Body of pancreas (tissue), 4 donors: ENCODE measurements at regions not wholly inside any gene's neighbourhood (a gene's known extent, or its start where the extent isn't known, plus 50 kb on each side); places are given as distances from the start of the nearest gene placed in this dataset.

ENCODE experiments used
- ATAC-seq: fragments of 150-250 bp; one replicate; pipeline ENCODE4 v1.9.1; 2016
- DNase-seq, 4 donors: peaks; one replicate each; pipeline ENCODE4 v3.0.0-alpha.2; 2019
- H3K27ac ChIP-seq, 4 donors: fragments of 200-600 bp; sonication (generic); 1 replicate in 3 of 4; 2 replicates in 1 of 4; pipeline versions ENCODE4 v1.5.1 to v1.6.1; 2016 to 2019; ENCODE audit warnings: mild to moderate bottlenecking in 1 of 4, mixed read lengths in 1 of 4, moderate library complexity in 1 of 4
- H3K27me3 ChIP-seq, 2 donors: fragments of 200-600 bp; sonication (generic); one replicate each; pipeline ENCODE4 v1.6.0; 2016; ENCODE audit warnings: mild to moderate bottlenecking in 1 of 2
- H3K36me3 ChIP-seq, 2 donors: fragments of 200-600 bp; sonication (generic); replicated peaks in 1 of 2; 2 replicates each; pipeline ENCODE4 v1.5.1; 2016; ENCODE audit warnings: low read depth in 2 of 2; ENCODE audit not compliant: insufficient read depth in 1 of 2
- H3K4me1 ChIP-seq: fragments of 200-600 bp; sonication (generic); one replicate; pipeline ENCODE4 v1.6.0; 2016
- H3K4me3 ChIP-seq, 2 donors: fragments of 200-600 bp; sonication (generic); 1 replicate in 1 of 2; 2 replicates in 1 of 2; pipeline ENCODE4 v1.5.1; 2016 to 2019
- H3K9me3 ChIP-seq, 3 donors: fragments of 200-600 bp; sonication (generic); 1 replicate in 2 of 3; 2 replicates in 1 of 3; pipeline ENCODE4 v1.5.1; 2016
- POLR2A ChIP-seq, 3 donors: fragments of 450-650 bp; IDR thresholded peaks; one replicate each; pipeline ENCODE4 v1.6.1; 2016; ENCODE audit warnings: antibody characterized with exemption in 3 of 3, mild to moderate bottlenecking in 2 of 3
- WGBS, 2 donors: methylation state at CpG; one replicate each; pipeline ENCODE4 v1.1.5; 2017; 5-methylcytosine and 5-hydroxymethylcytosine counted together
- intact Hi-C: fragments of 100-400 bp; cut with DNase I; formaldehyde crosslinking; loops from one replicate; pipeline ENCODE4 v1.15.1; 2023
- TF ChIP-seq, protein P1 (sequence below), 7 experiments: fragments of 450-650 bp in 4 of 7; fragments of 200-600 bp in 3 of 7; sonication (generic) in 3 of 7; IDR thresholded peaks; one replicate each; pipeline ENCODE4 v1.5.1; 2016 to 2019; ENCODE audit warnings: antibody characterized with exemption in 7 of 7

DNA sequence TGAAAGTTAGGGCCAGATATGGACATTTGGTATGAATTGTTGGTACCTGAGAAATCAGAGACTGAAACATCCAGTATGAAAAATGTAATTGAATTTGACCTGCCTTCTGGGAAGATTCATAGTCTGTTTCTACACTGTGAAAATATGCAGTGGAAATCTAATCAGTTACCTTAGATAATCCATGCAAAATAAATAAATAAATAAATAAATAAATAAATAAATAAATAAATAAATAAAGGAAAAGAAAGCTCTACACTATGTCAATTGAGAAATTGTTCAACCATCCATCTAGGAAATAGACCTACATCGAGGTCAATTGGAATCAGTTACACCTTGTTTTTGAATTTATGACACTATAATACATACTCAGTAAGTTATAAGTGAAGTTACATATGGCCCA is 252.3 kb downstream of the VGLL3 start:
- intact Hi-C loops = no loop called here
- WGBS, 2 donors = 85 to 93% methylated on average over 1 of the region's 1 CpG
- Histone ChIP-seq H3K4me3 (no peak overlapping the region), H3K27me3 (no peaks in the 10 kb centered on the region), H3K27ac (no peak overlapping the region), H3K9me3 (no peaks in the 10 kb centered on the region), H3K4me1 (no peaks in the 10 kb centered on the region), H3K36me3 (no peaks in the 10 kb centered on the region)
- DNase-seq = no peak
- TF ChIP-seq, protein P1, sequence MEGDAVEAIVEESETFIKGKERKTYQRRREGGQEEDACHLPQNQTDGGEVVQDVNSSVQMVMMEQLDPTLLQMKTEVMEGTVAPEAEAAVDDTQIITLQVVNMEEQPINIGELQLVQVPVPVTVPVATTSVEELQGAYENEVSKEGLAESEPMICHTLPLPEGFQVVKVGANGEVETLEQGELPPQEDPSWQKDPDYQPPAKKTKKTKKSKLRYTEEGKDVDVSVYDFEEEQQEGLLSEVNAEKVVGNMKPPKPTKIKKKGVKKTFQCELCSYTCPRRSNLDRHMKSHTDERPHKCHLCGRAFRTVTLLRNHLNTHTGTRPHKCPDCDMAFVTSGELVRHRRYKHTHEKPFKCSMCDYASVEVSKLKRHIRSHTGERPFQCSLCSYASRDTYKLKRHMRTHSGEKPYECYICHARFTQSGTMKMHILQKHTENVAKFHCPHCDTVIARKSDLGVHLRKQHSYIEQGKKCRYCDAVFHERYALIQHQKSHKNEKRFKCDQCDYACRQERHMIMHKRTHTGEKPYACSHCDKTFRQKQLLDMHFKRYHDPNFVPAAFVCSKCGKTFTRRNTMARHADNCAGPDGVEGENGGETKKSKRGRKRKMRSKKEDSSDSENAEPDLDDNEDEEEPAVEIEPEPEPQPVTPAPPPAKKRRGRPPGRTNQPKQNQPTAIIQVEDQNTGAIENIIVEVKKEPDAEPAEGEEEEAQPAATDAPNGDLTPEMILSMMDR (IDR thresholded peaks at IDR 0.05) = no peak
- no peak for TF ChIP-seq POLR2A (IDR thresholded peaks at IDR 0.05)
- no peak for ATAC-seq

DNA sequence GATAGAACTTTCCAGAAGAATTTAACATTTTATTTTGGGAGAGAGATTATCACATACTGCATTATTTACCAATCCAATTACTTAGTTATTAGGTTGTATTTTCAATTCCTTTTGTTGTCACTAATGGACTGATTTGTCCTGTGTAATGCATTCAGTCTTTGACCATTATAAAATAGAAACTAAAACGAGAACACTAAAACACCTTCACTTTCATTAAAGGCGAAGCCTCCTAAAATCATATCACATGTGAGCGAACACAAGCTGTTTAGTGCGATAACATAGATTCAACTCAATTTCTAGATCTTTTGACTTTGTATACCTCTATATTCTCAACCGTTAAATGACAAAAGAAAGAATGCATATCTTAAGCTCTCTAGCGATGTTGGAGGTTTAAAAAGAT is 253.4 kb downstream of the VGLL3 start:
- no peaks in the 10 kb centered on the region for H3K9me3 ChIP-seq
- WGBS, 2 donors = 76 to 82% methylated on average over 6 of the region's 6 CpGs
- no peak overlapping the region for H3K27ac ChIP-seq
- no peaks in the 10 kb centered on the region for H3K4me1 ChIP-seq
- no peak for DNase-seq
- no peak for ATAC-seq
- intact Hi-C loops = no loop called here
- H3K4me3 ChIP-seq = no peak overlapping the region
- no peaks in the 10 kb centered on the region for H3K36me3 ChIP-seq
- no peaks in the 10 kb centered on the region for H3K27me3 ChIP-seq
- TF ChIP-seq POLR2A (IDR thresholded peaks at IDR 0.05) = no peak
- TF ChIP-seq, protein P1 (IDR thresholded peaks at IDR 0.05) = no peak

DNA sequence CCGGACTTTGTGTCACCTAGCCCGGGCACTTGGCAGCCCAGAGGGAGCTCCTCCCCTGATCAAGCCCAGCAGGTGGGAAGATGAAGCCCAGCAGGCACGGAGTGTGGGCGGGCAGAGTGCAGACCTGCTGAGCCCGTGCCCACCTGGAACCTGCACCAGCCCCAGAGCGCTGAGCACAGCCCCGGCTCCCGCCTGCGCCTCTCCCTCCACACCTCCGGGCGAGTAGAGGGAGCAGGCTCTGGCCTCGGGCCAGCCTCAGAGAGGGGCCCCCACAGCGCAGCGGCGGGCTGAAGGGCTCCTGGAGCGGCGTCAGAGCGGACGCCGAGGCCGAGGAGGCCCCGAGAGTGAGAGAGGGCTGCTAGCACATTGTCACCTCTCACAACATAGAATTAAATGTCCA is 257.7 kb downstream of the VGLL3 start:
- Histone ChIP-seq H3K27me3 (no peaks in the 10 kb centered on the region), H3K4me3 (no peak overlapping the region), H3K27ac (no peak overlapping the region), H3K4me1 (no peaks in the 10 kb centered on the region), H3K9me3 (no peaks in the 10 kb centered on the region), H3K36me3 (no peaks in the 10 kb centered on the region)
- intact Hi-C loops = no loop called here
- WGBS, 2 donors = 75 to 88% methylated on average over 20 to 21 of the region's 22 CpGs
- DNase-seq (no peak), ATAC-seq (no peak)
- no peak for TF ChIP-seq POLR2A (IDR thresholded peaks at IDR 0.05)
- TF ChIP-seq, protein P1 (IDR thresholded peaks at IDR 0.05) = no peak

DNA sequence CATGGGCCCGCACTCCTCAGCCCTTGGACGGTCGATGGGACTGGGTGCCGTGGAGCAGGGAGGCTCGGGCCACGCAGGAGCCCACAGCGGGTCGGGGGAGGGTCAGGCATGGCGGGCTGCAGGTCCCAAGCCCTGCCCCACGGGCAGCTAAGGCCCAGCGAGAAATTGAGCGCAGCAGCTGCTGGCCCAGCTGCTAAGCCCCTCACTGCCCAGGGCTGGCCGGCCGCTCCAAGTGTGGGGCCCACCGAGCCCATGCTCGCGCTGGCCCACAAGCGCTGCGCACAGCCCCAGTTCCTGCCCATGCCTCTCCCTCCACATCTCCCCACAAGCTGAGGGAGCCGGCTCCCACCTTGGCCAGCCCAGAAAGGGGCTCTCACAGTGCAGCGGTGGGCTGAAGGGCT is 259.4 kb downstream of the VGLL3 start:
- H3K4me3 ChIP-seq = no peak overlapping the region
- no peak overlapping the region for H3K27ac ChIP-seq
- no peaks in the 10 kb centered on the region for H3K36me3 ChIP-seq
- H3K9me3 ChIP-seq = no peaks in the 10 kb centered on the region
- WGBS, 2 donors = 87 to 89% methylated on average over 4 to 20 of the region's 21 CpGs
- DNase-seq = no peak
- TF ChIP-seq, protein P1 (IDR thresholded peaks at IDR 0.05) = no peak
- no peaks in the 10 kb centered on the region for H3K4me1 ChIP-seq
- ATAC-seq = no peak
- intact Hi-C loops = no loop called here
- H3K27me3 ChIP-seq = no peaks in the 10 kb centered on the region

DNA sequence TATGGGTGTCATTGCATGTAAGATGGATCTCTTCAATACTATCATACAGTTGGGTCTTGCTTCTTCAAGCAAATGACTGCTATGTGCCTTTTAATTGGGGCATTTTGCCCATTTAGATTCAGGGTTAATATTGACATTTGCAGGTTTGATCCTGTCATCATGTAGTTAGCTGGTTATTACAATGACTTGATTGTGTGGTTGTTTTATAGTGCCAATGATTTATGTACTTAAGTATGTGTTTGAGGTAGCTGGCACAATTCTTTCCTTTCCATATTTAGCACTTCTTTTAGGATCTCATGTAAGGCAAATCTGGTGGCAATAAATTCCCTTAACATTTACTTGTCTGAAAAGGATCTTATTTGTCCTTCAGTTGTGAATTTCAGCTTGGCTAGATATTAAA is 267.5 kb downstream of the VGLL3 start:
- H3K4me3 ChIP-seq = no peak overlapping the region
- no peaks in the 10 kb centered on the region for H3K27me3 ChIP-seq
- ATAC-seq = no peak
- H3K27ac ChIP-seq = no peak overlapping the region
- H3K36me3 ChIP-seq = no peaks in the 10 kb centered on the region
- no peak for TF ChIP-seq POLR2A (IDR thresholded peaks at IDR 0.05)
- TF ChIP-seq, protein P1 (IDR thresholded peaks at IDR 0.05) = no peak
- H3K4me1 ChIP-seq = no peaks in the 10 kb centered on the region
- intact Hi-C loops = no loop called here
- no peaks in the 10 kb centered on the region for H3K9me3 ChIP-seq
- DNase-seq = no peak
